ENCODE measurements at regions not wholly inside any gene's neighbourhood (a gene's known extent, or its start where the extent isn't known, plus 50 kb on each side); places are given as distances from the start of the nearest gene placed in this dataset.

- TF ChIP-seq CTCF (IDR thresholded peaks at IDR 0.05; ENCODE audit: extremely low read depth, missing control alignments), result no peak
- no peak for DNase-seq (ENCODE audit: low spot score)
Measured at GRCh38 chr12:77204083-77204482, 138.7 kb upstream of the E2F7 start.

- TF ChIP-seq CTCF (IDR thresholded peaks at IDR 0.05; ENCODE audit: extremely low read depth, missing control alignments), result no peak
- DNase-seq (ENCODE audit: low spot score), result no peak
Measured at GRCh38 chr12:77202457-77203060, 137.2 kb upstream of the E2F7 start.

GRCh38 chr12:77189901-77190416, 124.6 kb upstream of the E2F7 start:
- no peak for DNase-seq (ENCODE audit: low spot score)
- no peak for TF ChIP-seq CTCF (IDR thresholded peaks at IDR 0.05; ENCODE audit: extremely low read depth, missing control alignments)

- DNase-seq (ENCODE audit: low spot score), result no peak
- no peak for TF ChIP-seq CTCF (IDR thresholded peaks at IDR 0.05; ENCODE audit: extremely low read depth, missing control alignments)
Measured at GRCh38 chr12:77189458-77189857, 124.1 kb upstream of the E2F7 start.

GRCh38 chr12:77179515-77179914, 114.1 kb upstream of the E2F7 start:
- TF ChIP-seq CTCF (IDR thresholded peaks at IDR 0.05; ENCODE audit: extremely low read depth, missing control alignments), result no peak
- no peak for DNase-seq (ENCODE audit: low spot score)

- DNase-seq (ENCODE audit: low spot score), result no peak
- TF ChIP-seq CTCF (IDR thresholded peaks at IDR 0.05; ENCODE audit: extremely low read depth, missing control alignments), result no peak
Measured at GRCh38 chr12:77167801-77168200, 102.4 kb upstream of the E2F7 start.

GRCh38 chr12:77166696-77167095, 101.3 kb upstream of the E2F7 start:
- TF ChIP-seq CTCF (IDR thresholded peaks at IDR 0.05; ENCODE audit: extremely low read depth, missing control alignments), result no peak

More at GRCh38 chr12:77166696-77167095, 101.3 kb upstream of the E2F7 start:
- no peak for DNase-seq (ENCODE audit: low spot score)
